Panc1 (cell line): ENCODE measurements at regions not wholly inside any gene's neighbourhood (a gene's known extent, or its start where the extent isn't known, plus 50 kb on each side); places are given as distances from the start of the nearest gene placed in this dataset.

Experiments used
- ATAC-seq: fragments of 200-7000 bp; cut with Tn5 transposase; 2 replicates; pipeline ENCODE4 v1.9.1; 2020; ENCODE audit warnings: mild to moderate bottlenecking, moderate library complexity
- BruUV-seq: library from RNA; stranded (reverse); fragments of 400-500 nt; replicated peaks from 2 replicates; lab custom pipeline; 2021; lab: Mats Ljungman, UMichigan
- CTCF ChIA-PET: fragments of 300-600 bp; sonication (Branson Sonifier 250); formaldehyde crosslinking; loops from one replicate; lab custom pipeline; 2022; ENCODE audit warnings: antibody characterized with exemption; lab: Charles Lee
- POLR2A ChIA-PET: fragments of 300-600 bp; sonication (Branson Sonifier 250); formaldehyde crosslinking; loops from one replicate; lab custom pipeline; 2022; ENCODE audit warnings: antibody characterized with exemption; lab: Charles Lee
- DNase-seq: peaks from one replicate; pipeline ENCODE4 v3.0.0-alpha.2; 2010; ENCODE audit warnings: low read depth, low spot score
- H3K27ac ChIP-seq: 2 replicates; pipeline ENCODE4 v1.5.1; 2011; ENCODE audit warnings: mild to moderate bottlenecking, low read length, inconsistent platforms
- H3K27me3 ChIP-seq: fragments of 200-500 bp; sonication (Bioruptor generic); 2 replicates; pipeline ENCODE4 v1.6.0; 2014; ENCODE audit warnings: low read length, inconsistent platforms; ENCODE audit not compliant: control insufficient read depth, insufficient read depth
- H3K36me3 ChIP-seq: fragments of 200-500 bp; sonication (Bioruptor generic); 2 replicates; pipeline ENCODE4 v1.5.1; 2014; ENCODE audit warnings: inconsistent platforms, mild to moderate bottlenecking, low read length, moderate library complexity; ENCODE audit not compliant: control insufficient read depth, insufficient read depth
- H3K4me1 ChIP-seq: 2 replicates; pipeline ENCODE4 v1.5.1; 2011; ENCODE audit warnings: inconsistent platforms, mild to moderate bottlenecking, low read length, moderate library complexity; ENCODE audit not compliant: control insufficient read depth, insufficient read depth
- H3K4me3 ChIP-seq, 2 experiments: 2 replicates each; pipeline ENCODE4 v1.5.1; 2011 to 2012; ENCODE audit warnings: low read depth in 2 of 2, low read length in 2 of 2, mild to moderate bottlenecking in 2 of 2, inconsistent platforms in 1 of 2, moderate library complexity in 1 of 2
- H3K9me3 ChIP-seq: fragments of 200-500 bp; sonication (Bioruptor generic); 2 replicates; pipeline ENCODE4 v1.5.1; 2014; ENCODE audit warnings: low read depth, mild to moderate bottlenecking, inconsistent platforms, low read length, moderate library complexity; ENCODE audit not compliant: control insufficient read depth, insufficient read depth
- POLR2AphosphoS5 ChIP-seq: IDR thresholded peaks from 2 replicates; pipeline ENCODE4 v1.6.1; 2012; ENCODE audit warnings: mild to moderate bottlenecking, low read depth, low read length, moderate library complexity
- SIN3A ChIP-seq: IDR thresholded peaks from 2 replicates; pipeline ENCODE4 v1.6.1; 2012; ENCODE audit warnings: low read depth, mild to moderate bottlenecking, low read length, moderate library complexity, borderline replicate concordance; ENCODE audit not compliant: insufficient read depth
- TCF7L2 ChIP-seq: IDR thresholded peaks from 2 replicates; pipeline ENCODE4 v1.6.1; 2011; ENCODE audit warnings: mild to moderate bottlenecking, low read depth, low read length, inconsistent platforms
- in situ Hi-C: cut with HindIII; loops from 2 replicates; pipeline ENCODE4 v1.10.0; 2016; ENCODE audit warnings: low sequenced_read_pairs, low pct_unique_long_range_greater_than_20kb
- intact Hi-C: fragments of 100-400 bp; cut with micrococcal nuclease; formaldehyde crosslinking; loops from one replicate; pipeline ENCODE4 v1.10.0; 2022; ENCODE audit not compliant: unreplicated experiment
- TF ChIP-seq, protein P1 (sequence below): fragments of 450-650 bp; IDR thresholded peaks from 2 replicates; pipeline ENCODE4 v1.5.1; 2017; ENCODE audit warnings: mild to moderate bottlenecking
- TF ChIP-seq, protein P2 (sequence below), 2 experiments: IDR thresholded peaks; 2 replicates each; pipeline ENCODE4 v1.6.1; 2011 to 2012; ENCODE audit warnings: low read depth in 2 of 2, control low read depth in 1 of 2, low read length in 1 of 2, mild to moderate bottlenecking in 1 of 2, moderate library complexity in 1 of 2; ENCODE audit not compliant: insufficient read depth in 1 of 2

DNA sequence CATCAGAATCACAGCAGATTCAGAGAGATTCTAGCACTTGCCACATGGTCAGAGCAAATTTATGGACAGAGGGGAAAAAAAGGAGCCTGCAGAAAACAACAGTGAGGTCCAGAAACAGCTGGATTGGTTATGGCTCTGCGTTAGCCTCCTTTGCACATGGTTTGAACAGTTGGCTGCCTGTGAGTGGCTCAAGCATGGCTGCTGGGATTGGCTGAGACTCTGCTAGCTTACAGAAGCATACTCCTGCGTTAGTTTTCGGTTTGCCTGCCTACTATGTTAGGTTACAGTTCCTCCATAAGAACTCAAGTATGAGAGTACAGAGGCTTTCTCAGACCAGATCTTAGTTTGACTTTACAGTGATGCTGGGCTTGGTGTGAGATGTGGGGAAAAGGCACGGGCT, 80.7 kb upstream of the WDR11 start:
- TF ChIP-seq POLR2AphosphoS5, result no peak
- TF ChIP-seq SIN3A, result no peak
- TF ChIP-seq, protein P1, sequence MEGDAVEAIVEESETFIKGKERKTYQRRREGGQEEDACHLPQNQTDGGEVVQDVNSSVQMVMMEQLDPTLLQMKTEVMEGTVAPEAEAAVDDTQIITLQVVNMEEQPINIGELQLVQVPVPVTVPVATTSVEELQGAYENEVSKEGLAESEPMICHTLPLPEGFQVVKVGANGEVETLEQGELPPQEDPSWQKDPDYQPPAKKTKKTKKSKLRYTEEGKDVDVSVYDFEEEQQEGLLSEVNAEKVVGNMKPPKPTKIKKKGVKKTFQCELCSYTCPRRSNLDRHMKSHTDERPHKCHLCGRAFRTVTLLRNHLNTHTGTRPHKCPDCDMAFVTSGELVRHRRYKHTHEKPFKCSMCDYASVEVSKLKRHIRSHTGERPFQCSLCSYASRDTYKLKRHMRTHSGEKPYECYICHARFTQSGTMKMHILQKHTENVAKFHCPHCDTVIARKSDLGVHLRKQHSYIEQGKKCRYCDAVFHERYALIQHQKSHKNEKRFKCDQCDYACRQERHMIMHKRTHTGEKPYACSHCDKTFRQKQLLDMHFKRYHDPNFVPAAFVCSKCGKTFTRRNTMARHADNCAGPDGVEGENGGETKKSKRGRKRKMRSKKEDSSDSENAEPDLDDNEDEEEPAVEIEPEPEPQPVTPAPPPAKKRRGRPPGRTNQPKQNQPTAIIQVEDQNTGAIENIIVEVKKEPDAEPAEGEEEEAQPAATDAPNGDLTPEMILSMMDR, result no peak
- TF ChIP-seq, protein P2, sequence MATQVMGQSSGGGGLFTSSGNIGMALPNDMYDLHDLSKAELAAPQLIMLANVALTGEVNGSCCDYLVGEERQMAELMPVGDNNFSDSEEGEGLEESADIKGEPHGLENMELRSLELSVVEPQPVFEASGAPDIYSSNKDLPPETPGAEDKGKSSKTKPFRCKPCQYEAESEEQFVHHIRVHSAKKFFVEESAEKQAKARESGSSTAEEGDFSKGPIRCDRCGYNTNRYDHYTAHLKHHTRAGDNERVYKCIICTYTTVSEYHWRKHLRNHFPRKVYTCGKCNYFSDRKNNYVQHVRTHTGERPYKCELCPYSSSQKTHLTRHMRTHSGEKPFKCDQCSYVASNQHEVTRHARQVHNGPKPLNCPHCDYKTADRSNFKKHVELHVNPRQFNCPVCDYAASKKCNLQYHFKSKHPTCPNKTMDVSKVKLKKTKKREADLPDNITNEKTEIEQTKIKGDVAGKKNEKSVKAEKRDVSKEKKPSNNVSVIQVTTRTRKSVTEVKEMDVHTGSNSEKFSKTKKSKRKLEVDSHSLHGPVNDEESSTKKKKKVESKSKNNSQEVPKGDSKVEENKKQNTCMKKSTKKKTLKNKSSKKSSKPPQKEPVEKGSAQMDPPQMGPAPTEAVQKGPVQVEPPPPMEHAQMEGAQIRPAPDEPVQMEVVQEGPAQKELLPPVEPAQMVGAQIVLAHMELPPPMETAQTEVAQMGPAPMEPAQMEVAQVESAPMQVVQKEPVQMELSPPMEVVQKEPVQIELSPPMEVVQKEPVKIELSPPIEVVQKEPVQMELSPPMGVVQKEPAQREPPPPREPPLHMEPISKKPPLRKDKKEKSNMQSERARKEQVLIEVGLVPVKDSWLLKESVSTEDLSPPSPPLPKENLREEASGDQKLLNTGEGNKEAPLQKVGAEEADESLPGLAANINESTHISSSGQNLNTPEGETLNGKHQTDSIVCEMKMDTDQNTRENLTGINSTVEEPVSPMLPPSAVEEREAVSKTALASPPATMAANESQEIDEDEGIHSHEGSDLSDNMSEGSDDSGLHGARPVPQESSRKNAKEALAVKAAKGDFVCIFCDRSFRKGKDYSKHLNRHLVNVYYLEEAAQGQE (IDR thresholded peaks at IDR 0.05; ENCODE audit: insufficient read depth in 1 of 2, low read depth in 2 of 2, low read length in 1 of 2), result no peak
- no peak for TF ChIP-seq TCF7L2
- no peak overlapping the region for H3K27ac ChIP-seq
- no peaks in the 10 kb centered on the region for H3K36me3 ChIP-seq
- no TSS peak for BruUV-seq
- no peak for ATAC-seq
- H3K4me3 ChIP-seq, result no peak overlapping the region
- POLR2A ChIA-PET, result no interaction called here
- peaks cover 18% of the 10 kb centered on the region for H3K27me3 ChIP-seq
- H3K4me1 ChIP-seq, result no peaks in the 10 kb centered on the region; the same call in 1 of the 2 replicates
- no peak for DNase-seq
- in situ Hi-C loops, result no loop called here
- CTCF ChIA-PET, result no interaction called here
- intact Hi-C loops, result no loop called here
- no peaks in the 10 kb centered on the region for H3K9me3 ChIP-seq

DNA sequence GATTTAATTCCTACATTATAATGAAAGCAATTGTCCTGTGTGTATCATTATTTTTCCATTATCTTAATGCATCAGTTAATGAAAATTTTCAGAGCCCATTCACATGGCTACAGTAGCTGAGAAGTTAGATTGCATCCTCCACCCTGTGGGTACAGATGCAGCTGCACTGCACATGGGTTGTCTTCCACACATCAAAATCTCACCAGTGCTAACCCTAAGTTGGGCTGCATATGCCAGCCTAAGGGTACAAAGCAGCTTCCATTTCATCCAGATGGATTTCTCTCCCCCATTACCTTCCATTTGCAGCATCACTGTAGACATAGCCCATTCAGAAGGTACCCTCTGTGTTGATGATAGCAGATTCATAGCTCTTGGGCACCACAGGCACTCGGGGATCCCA, 74.7 kb upstream of the WDR11 start:
- TF ChIP-seq, protein P1, result no peak
- TF ChIP-seq, protein P2 (IDR thresholded peaks at IDR 0.05; ENCODE audit: insufficient read depth in 1 of 2, low read depth in 2 of 2, low read length in 1 of 2), result no peak
- no peak for TF ChIP-seq SIN3A
- no peak for TF ChIP-seq TCF7L2
- TF ChIP-seq POLR2AphosphoS5, result no peak
- intact Hi-C loops (no loop called here), in situ Hi-C loops (no loop called here)
- Histone ChIP-seq H3K9me3 (no peaks in the 10 kb centered on the region), H3K27me3 (peaks cover 32% of the 10 kb centered on the region), H3K36me3 (no peaks in the 10 kb centered on the region), H3K27ac (no peak overlapping the region), H3K4me1 (no peaks in the 10 kb centered on the region; the same call in 1 of the 2 replicates), H3K4me3 (no peak overlapping the region)
- ATAC-seq, result no peak
- no peak for DNase-seq
- CTCF ChIA-PET, result no interaction called here
- BruUV-seq, result no TSS peak
- POLR2A ChIA-PET, result no interaction called here
